ENCODE measurements at regions not wholly inside any gene's neighbourhood (a gene's known extent, or its start where the extent isn't known, plus 50 kb on each side); places are given as distances from the start of the nearest gene placed in this dataset.

- TF ChIP-seq SIN3A (IDR thresholded peaks at IDR 0.05; ENCODE audit: low read depth, low read length) = no peak
- TF ChIP-seq BACH1 (IDR thresholded peaks at IDR 0.05; ENCODE audit: borderline replicate concordance) = no peak
- TF ChIP-seq SIX5 (IDR thresholded peaks at IDR 0.05; ENCODE audit: low read depth, low read length, severe bottlenecking) = no peak
- no peak for TF ChIP-seq CTCF (IDR thresholded peaks at IDR 0.05 in 2 of 3, conservative IDR thresholded peaks at IDR 0.05 in 1 of 3; ENCODE audit: control insufficient read depth in 2 of 3, extremely low read depth in 1 of 3, insufficient read depth in 1 of 3, low read depth in 3 of 3, low read length in 3 of 3)
- TF ChIP-seq POLR2AphosphoS5 (IDR thresholded peaks at IDR 0.05; ENCODE audit: low read length) = no peak
- no peak for TF ChIP-seq ZNF592 (IDR thresholded peaks at IDR 0.05)
- no peak for TF ChIP-seq SP1 (IDR thresholded peaks at IDR 0.05; ENCODE audit: low read depth, low read length)
- TF ChIP-seq JUNB (IDR thresholded peaks at IDR 0.05) = no peak
- no peak for TF ChIP-seq NR2F1 (conservative IDR thresholded peaks at IDR 0.05)
- no peak for TF ChIP-seq GABPA (IDR thresholded peaks at IDR 0.05; ENCODE audit: low read depth)
Measured at GRCh38 chr14:22397221-22397737, 191.7 kb downstream of the DAD1 start.
